WERI-Rb-1 (cell line): ENCODE measurements at regions not wholly inside any gene's neighbourhood (a gene's known extent, or its start where the extent isn't known, plus 50 kb on each side); places are given as distances from the start of the nearest gene placed in this dataset.

Experiments
- DNase-seq: peaks from one replicate; pipeline ENCODE4 v3.0.0-alpha.2; 2020
- H3K27ac ChIP-seq: fragments of 250-450 bp; sonication (Bioruptor Pico); 2 replicates; pipeline ENCODE4 v1.5.1; 2020; ENCODE audit warnings: mild to moderate bottlenecking, moderate library complexity
- H3K27me3 ChIP-seq: fragments of 250-450 bp; sonication (Bioruptor Pico); 2 replicates; pipeline ENCODE4 v1.5.1; 2021; ENCODE audit warnings: mild to moderate bottlenecking, low read depth, moderate library complexity; ENCODE audit not compliant: insufficient read depth, severe bottlenecking
- H3K36me3 ChIP-seq: fragments of 250-450 bp; sonication (Bioruptor Pico); 2 replicates; pipeline ENCODE4 v1.5.1; 2020; ENCODE audit warnings: mild to moderate bottlenecking, moderate library complexity
- H3K4me3 ChIP-seq: 2 replicates; pipeline ENCODE4 v1.5.1; 2011; ENCODE audit warnings: low read depth, mild to moderate bottlenecking, control low read depth, low read length
- H3K9me3 ChIP-seq: fragments of 250-450 bp; sonication (Bioruptor Pico); 2 replicates; pipeline ENCODE4 v1.5.1; 2021; ENCODE audit warnings: mild to moderate bottlenecking, moderate library complexity; ENCODE audit not compliant: severe bottlenecking
- TF ChIP-seq, protein P1 (sequence below): IDR thresholded peaks from 2 replicates; pipeline ENCODE4 v1.5.1; 2011; ENCODE audit warnings: low read depth, mild to moderate bottlenecking, control low read depth, inconsistent platforms, low read length

DNA sequence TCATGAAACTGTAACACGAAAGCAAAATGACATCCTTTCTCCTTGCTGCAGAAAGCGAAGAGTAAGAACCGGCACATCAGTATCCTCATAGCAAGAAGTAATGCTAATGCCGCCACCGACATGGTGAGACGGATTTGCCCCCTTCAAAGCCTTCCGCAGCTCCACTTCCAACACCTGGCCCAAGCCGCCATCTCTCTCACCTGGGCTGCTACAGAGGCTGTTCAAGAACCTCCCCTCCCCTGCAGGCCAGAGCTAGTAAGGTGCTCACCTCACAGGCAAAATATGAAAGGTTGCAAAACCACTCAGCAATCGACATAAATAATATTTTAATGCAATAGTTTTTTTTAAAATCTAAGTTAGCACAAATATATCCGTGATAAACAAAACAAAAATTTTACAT is 123.9 kb upstream of the FRMD4A start:
- no peaks in the 10 kb centered on the region for H3K9me3 ChIP-seq
- TF ChIP-seq, protein P1, sequence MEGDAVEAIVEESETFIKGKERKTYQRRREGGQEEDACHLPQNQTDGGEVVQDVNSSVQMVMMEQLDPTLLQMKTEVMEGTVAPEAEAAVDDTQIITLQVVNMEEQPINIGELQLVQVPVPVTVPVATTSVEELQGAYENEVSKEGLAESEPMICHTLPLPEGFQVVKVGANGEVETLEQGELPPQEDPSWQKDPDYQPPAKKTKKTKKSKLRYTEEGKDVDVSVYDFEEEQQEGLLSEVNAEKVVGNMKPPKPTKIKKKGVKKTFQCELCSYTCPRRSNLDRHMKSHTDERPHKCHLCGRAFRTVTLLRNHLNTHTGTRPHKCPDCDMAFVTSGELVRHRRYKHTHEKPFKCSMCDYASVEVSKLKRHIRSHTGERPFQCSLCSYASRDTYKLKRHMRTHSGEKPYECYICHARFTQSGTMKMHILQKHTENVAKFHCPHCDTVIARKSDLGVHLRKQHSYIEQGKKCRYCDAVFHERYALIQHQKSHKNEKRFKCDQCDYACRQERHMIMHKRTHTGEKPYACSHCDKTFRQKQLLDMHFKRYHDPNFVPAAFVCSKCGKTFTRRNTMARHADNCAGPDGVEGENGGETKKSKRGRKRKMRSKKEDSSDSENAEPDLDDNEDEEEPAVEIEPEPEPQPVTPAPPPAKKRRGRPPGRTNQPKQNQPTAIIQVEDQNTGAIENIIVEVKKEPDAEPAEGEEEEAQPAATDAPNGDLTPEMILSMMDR = no peak

DNA sequence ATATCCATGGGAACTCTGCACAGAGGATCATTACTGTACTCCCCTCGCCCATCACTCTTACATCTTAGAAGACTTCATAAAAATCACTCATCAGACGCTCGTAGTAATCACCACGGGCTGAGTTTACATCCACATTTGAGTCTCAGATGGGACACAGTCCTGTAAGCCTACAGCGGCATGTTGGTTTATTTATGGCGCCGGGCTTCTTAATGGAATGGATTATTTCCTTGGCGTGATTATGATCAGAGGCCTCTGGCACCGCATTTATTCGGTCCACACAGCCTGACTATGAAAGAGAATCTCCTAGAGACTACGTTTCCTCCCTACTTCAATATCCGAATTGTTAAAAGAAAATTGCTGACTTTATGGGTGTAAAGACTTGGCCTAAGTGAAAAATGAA is 123.5 kb upstream of the FRMD4A start:
- Histone ChIP-seq H3K4me3 (no peak overlapping the region), H3K27ac (no peak overlapping the region), H3K36me3 (no peaks in the 10 kb centered on the region), H3K27me3 (no peaks in the 10 kb centered on the region), H3K9me3 (no peaks in the 10 kb centered on the region)
- DNase-seq = no peak
- TF ChIP-seq, protein P1 = no peak

More for the DNA sequence above, 123.9 kb upstream of the FRMD4A start:
- Histone ChIP-seq H3K27ac (no peak overlapping the region), H3K27me3 (no peaks in the 10 kb centered on the region), H3K36me3 (no peaks in the 10 kb centered on the region), H3K4me3 (no peak overlapping the region)
- no peak for DNase-seq

DNA sequence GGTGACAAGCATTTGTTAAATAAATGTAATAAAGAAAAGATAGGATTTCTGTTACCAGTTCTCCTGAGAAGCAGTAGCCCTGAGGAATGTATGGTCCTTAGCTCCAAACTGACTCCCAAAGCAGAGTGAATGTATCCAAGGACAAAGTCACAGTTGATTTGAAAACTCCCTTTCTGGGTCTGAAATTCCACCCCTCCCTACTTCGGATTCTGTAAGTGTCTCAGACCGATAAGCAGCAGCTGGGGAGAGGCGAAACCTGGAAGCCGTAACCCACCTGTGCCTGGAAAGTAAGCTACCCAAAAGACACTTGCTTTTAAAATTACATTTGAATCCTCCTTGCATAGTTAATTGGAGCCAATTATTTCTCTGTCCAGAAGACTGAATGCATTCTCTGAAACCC is 122.9 kb upstream of the FRMD4A start:
- Histone ChIP-seq H3K36me3 (no peaks in the 10 kb centered on the region), H3K27me3 (no peaks in the 10 kb centered on the region), H3K27ac (no peak overlapping the region), H3K4me3 (no peak overlapping the region), H3K9me3 (no peaks in the 10 kb centered on the region)
- TF ChIP-seq, protein P1 = no peak
- no peak for DNase-seq

DNA sequence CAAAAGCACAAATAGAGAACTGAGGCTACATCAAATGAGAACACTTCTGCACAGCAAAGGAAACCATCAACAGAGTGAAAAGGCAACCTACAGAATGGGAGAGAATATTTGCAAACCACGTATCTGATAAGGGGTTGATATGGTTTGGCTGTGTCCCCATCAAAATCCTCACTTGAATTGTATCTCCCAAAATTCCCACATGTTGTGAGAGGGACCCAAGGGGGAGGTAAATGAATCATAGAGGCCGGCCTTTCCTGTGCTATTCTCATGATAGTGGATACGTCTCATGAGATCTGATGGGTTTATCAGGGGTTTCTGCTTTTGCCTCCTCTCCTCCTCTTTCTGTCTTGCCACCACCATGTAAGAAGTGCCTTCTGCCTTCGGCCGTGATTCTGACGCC is 120.6 kb upstream of the FRMD4A start:
- no peaks in the 10 kb centered on the region for H3K27me3 ChIP-seq
- no peak overlapping the region for H3K27ac ChIP-seq
- DNase-seq = no peak
- no peak overlapping the region for H3K4me3 ChIP-seq
- H3K36me3 ChIP-seq = no peaks in the 10 kb centered on the region
- no peaks in the 10 kb centered on the region for H3K9me3 ChIP-seq
- TF ChIP-seq, protein P1 = no peak

DNA sequence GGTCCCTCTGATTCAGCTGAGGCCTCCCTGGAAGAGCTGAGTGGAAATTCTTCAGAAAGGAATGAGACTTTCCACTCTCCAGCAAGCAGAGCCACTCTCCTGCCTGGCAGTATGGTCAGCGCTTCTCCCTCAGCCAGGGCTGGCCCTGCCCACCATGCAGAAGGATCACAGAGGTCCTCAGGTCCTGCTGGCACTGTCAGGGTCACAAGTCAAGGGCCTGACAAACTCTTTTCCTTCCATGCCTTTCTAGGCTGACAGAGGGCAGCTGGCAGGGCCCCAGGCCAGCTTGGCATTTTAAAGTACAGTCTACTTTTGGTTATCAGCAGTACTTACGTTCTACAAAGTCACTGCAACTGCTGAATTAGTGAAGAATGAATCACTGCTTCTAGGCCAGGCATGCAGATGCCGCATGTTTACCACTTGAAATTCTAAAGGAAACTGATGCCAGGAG is 119.3 kb upstream of the FRMD4A start:
- no peaks in the 10 kb centered on the region for H3K27me3 ChIP-seq
- no peaks in the 10 kb centered on the region for H3K9me3 ChIP-seq
- H3K4me3 ChIP-seq = no peak overlapping the region
- no peaks in the 10 kb centered on the region for H3K36me3 ChIP-seq
- no peak for DNase-seq
- TF ChIP-seq, protein P1 = no peak
- H3K27ac ChIP-seq = no peak overlapping the region

DNA sequence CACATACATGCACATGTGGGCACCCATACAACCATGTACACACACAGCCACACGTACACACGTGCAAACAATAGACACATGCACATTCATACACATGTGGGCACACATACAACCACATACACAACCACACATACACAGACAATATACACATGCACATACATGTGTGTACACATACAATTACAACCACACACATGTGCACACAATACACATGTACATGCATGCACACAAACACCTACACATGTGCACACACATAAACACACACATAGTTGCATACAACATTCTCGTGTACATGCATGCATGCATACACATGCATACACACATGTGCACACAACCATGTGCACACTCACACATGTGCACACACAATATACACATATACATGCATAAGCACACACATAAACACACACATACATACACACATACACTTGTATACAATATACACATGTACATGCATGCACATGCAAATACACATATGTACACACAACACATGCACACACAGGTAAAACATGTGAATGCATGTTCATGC is 118.6 kb upstream of the FRMD4A start:
- Histone ChIP-seq H3K4me3 (no peak overlapping the region), H3K9me3 (no peaks in the 10 kb centered on the region), H3K27me3 (no peaks in the 10 kb centered on the region), H3K27ac (no peak overlapping the region), H3K36me3 (no peaks in the 10 kb centered on the region)
- TF ChIP-seq, protein P1 = no peak
- DNase-seq = no peak
